Right atrium auricular region (tissue), 2 donors: ENCODE measurements at regions not wholly inside any gene's neighbourhood (a gene's known extent, or its start where the extent isn't known, plus 50 kb on each side); places are given as distances from the start of the nearest gene placed in this dataset.

Experiments
- DNase-seq: peaks from one replicate; pipeline ENCODE4 v3.0.0-alpha.2; 2019; ENCODE audit warnings: low spot score
- H3K27ac ChIP-seq, 2 donors: fragments of 200-600 bp; sonication (generic); 1 replicate in 1 of 2; 2 replicates in 1 of 2; pipeline ENCODE4 v1.5.1; 2016 to 2019
- H3K27me3 ChIP-seq, 2 donors: fragments of 200-600 bp; sonication (generic); one replicate each; pipeline versions ENCODE4 v1.5.1 to v1.6.0; 2017 to 2019
- H3K36me3 ChIP-seq: fragments of 200-600 bp; sonication (generic); one replicate; pipeline ENCODE4 v1.5.1; 2016
- H3K4me1 ChIP-seq, 2 donors: fragments of 200-600 bp; sonication (generic); one replicate each; pipeline versions ENCODE4 v1.5.1 to v1.6.0; 2017 to 2019
- H3K4me3 ChIP-seq, 2 donors: fragments of 200-600 bp; sonication (generic); 1 replicate in 1 of 2; 2 replicates in 1 of 2; pipeline ENCODE4 v1.5.1; 2017 to 2019; ENCODE audit warnings: mild to moderate bottlenecking in 1 of 2, moderate library complexity in 1 of 2
- H3K9me3 ChIP-seq, 2 donors: fragments of 200-600 bp; sonication (generic); one replicate each; pipeline ENCODE4 v1.5.1; 2019
- TF ChIP-seq, protein P1 (sequence below), 2 donors: fragments of 200-600 bp; sonication (generic); IDR thresholded peaks; one replicate each; pipeline ENCODE4 v1.5.1; 2019; ENCODE audit warnings: antibody characterized with exemption in 2 of 2

DNA sequence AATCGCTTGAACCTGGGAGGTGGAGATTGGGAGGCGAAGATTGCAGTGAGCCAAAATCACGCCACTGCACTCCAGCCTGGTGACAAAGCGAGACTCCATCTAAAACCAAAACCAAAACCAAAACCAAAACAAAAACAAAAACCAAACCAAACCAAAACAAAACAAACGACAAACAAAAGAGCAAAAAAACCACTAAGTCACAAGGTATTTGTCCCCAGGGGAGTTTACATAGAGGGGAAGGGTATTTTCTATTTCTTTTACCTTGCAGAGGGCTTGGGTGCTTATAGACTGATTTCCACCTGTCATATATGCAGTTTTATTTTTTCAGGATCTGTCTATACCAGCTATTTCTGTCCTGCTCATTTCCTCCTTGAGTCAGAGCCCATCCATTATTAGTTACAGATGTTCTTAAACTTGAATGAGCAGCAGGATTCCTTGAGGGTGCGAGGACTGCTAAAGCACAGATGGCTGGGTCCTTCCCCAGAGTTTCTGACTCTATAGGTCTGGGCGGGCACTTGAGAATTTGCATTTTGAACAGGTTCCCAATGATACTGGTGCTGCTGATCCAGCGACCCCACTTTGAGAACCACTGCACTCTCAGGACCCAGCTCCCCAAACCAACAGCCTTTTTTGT lies 102.2 kb upstream of the UXS1 start:
- H3K4me1 ChIP-seq = no peaks in the 10 kb centered on the region
- no peak for DNase-seq
- H3K36me3 ChIP-seq = no peaks in the 10 kb centered on the region
- H3K27ac ChIP-seq = no peak overlapping the region
- no peaks in the 10 kb centered on the region for H3K9me3 ChIP-seq
- H3K4me3 ChIP-seq = no peak overlapping the region
- TF ChIP-seq, protein P1, sequence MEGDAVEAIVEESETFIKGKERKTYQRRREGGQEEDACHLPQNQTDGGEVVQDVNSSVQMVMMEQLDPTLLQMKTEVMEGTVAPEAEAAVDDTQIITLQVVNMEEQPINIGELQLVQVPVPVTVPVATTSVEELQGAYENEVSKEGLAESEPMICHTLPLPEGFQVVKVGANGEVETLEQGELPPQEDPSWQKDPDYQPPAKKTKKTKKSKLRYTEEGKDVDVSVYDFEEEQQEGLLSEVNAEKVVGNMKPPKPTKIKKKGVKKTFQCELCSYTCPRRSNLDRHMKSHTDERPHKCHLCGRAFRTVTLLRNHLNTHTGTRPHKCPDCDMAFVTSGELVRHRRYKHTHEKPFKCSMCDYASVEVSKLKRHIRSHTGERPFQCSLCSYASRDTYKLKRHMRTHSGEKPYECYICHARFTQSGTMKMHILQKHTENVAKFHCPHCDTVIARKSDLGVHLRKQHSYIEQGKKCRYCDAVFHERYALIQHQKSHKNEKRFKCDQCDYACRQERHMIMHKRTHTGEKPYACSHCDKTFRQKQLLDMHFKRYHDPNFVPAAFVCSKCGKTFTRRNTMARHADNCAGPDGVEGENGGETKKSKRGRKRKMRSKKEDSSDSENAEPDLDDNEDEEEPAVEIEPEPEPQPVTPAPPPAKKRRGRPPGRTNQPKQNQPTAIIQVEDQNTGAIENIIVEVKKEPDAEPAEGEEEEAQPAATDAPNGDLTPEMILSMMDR (IDR thresholded peaks at IDR 0.05) = no peak
- no peaks in the 10 kb centered on the region for H3K27me3 ChIP-seq

DNA sequence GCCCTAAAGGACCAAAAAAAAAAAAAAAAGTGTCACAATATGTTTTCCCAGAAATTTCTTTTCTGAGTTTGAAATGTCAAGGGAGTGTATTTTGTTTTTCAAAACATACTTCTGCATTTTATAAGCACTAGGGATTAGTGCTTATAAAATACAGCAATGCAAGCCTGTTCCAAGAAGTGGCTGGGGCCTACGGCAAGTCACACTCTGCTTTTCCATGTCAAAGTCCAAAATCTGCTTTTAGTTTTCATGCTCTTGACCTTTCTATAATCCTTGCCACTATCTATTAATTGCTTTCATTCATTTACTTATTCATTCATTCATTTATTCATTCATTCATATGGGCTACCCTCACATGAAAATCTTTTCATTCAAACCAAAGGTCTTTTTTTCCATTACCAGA lies 100.1 kb upstream of the UXS1 start:
- Histone ChIP-seq H3K27me3 (no peaks in the 10 kb centered on the region), H3K4me3 (no peak overlapping the region), H3K4me1 (no peaks in the 10 kb centered on the region), H3K27ac (no peak overlapping the region), H3K9me3 (no peaks in the 10 kb centered on the region), H3K36me3 (no peaks in the 10 kb centered on the region)
- TF ChIP-seq, protein P1 (IDR thresholded peaks at IDR 0.05) = no peak
- DNase-seq = no peak

DNA sequence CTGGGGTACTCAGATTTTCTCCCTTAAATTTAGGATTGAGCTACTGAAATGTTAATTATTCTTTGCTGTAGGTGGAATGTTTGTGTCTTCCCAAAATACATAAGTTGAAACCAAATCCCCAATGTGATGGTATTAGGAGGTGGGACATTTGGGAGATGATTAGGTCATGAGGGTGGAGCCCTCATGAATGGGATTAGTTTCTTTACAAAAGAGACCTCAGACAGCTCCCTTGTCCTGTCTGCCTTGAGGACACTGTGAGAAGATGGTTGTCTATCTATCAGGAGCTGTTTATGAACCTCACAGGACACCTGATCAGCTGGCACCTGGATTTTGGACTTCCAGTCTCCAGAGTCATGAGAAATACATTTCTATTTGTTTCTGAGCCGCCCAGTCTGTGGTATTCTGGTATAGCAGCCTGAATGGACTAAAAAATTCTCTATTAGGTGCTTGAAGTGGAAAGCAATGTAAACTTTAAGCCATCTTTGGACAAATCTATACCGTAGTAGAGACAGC lies 99.2 kb upstream of the UXS1 start:
- Histone ChIP-seq H3K4me1 (no peaks in the 10 kb centered on the region), H3K36me3 (no peaks in the 10 kb centered on the region), H3K4me3 (no peak overlapping the region), H3K27me3 (no peaks in the 10 kb centered on the region), H3K27ac (no peak overlapping the region), H3K9me3 (no peaks in the 10 kb centered on the region)
- no peak for DNase-seq
- TF ChIP-seq, protein P1 (IDR thresholded peaks at IDR 0.05) = no peak

DNA sequence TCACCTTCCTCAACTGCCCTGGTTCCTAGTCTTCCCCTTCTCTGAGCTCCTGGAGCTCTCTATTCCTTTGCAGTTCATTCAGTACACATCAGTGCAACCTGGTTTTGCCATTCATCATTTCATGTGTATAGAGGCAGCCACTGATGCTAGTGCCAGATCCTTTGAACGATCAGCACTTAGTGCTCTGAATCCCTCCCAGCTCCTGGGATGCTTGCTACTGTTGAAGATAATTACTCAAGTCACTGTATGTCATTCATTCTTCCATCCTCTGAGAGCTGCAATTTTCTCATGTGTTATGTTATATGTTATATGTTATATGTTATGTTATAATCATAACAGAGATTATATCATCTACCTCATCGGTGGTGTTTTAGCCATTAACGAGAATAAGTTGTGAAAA lies 98.5 kb upstream of the UXS1 start:
- Histone ChIP-seq H3K27me3 (no peaks in the 10 kb centered on the region), H3K27ac (no peak overlapping the region), H3K9me3 (no peaks in the 10 kb centered on the region), H3K4me1 (no peaks in the 10 kb centered on the region), H3K4me3 (no peak overlapping the region), H3K36me3 (no peaks in the 10 kb centered on the region)
- TF ChIP-seq, protein P1 (IDR thresholded peaks at IDR 0.05) = no peak
- DNase-seq = no peak

DNA sequence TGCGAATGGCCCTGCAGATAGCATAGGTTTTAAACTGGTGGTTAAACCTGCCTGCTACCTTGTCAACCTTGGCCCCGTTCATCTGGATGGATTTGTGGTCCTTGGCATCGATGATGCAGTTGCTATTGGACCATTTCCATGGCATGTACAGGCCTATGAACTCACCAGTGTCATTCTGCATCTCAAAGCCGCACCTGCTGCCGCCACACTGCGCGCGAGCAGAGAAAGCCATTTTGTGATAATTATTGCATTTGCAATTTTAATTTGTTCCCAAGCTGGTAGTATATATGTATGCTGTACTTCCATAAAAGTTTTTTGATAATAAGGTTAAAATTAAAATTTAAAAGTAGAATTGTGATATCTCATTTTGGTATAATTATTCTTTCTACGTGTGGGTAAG lies 94.8 kb upstream of the UXS1 start:
- no peaks in the 10 kb centered on the region for H3K9me3 ChIP-seq
- TF ChIP-seq, protein P1 (IDR thresholded peaks at IDR 0.05) = no peak
- H3K27me3 ChIP-seq = no peaks in the 10 kb centered on the region
- H3K4me3 ChIP-seq = no peak overlapping the region
- H3K27ac ChIP-seq = no peak overlapping the region
- DNase-seq = no peak
- H3K36me3 ChIP-seq = no peaks in the 10 kb centered on the region
- no peaks in the 10 kb centered on the region for H3K4me1 ChIP-seq
